ENCODE measurements at regions not wholly inside any gene's neighbourhood (a gene's known extent, or its start where the extent isn't known, plus 50 kb on each side); places are given as distances from the start of the nearest gene placed in this dataset.

GRCh38 chr12:92640691-92641090 lies 62.1 kb upstream of the PLEKHG7 start:
- intact Hi-C loops (cut with micrococcal nuclease), result no loop called here
- H3K4me3 ChIP-seq (replicated peaks in 1 of 2; ENCODE audit: low read depth in 1 of 2, low read length in 2 of 2), result no peak overlapping the region
- no peak for DNase-seq (ENCODE audit: low read depth, low spot score)
- ChIA-PET CTCF (no interaction called here), POLR2A (no interaction called here), RAD21 (ENCODE audit: low non-redundant PET in 1 of 2, low total read pairs in 2 of 2, uncharacterized antibody in 2 of 2, unreplicated experiment in 2 of 2) (no interaction called here)
- H3K9me2 ChIP-seq (ENCODE audit: insufficient read depth), result no peaks in the 10 kb centered on the region
- no peak overlapping the region for H3K4me2 ChIP-seq (ENCODE audit: low read length)
- H3K4me1 ChIP-seq (ENCODE audit: control insufficient read depth in 1 of 2, insufficient read depth in 2 of 2, low read length in 2 of 2), result no peaks in the 10 kb centered on the region
- no peaks in the 10 kb centered on the region for H3K36me3 ChIP-seq (ENCODE audit: control insufficient read depth in 1 of 2, insufficient read depth in 2 of 2, low read length in 2 of 2)
- no peak overlapping the region for H3K9ac ChIP-seq (ENCODE audit: low read length)
- H3K27me3 ChIP-seq (ENCODE audit: insufficient read depth, low read length), result no peaks in the 10 kb centered on the region
- no peak overlapping the region for H3K27ac ChIP-seq (ENCODE audit: low read depth, low read length)
- H2AFZ ChIP-seq (ENCODE audit: low read depth, low read length, poor library complexity, severe bottlenecking), result no peak overlapping the region
- no peak for ATAC-seq
- H4K20me1 ChIP-seq (ENCODE audit: insufficient read depth), result no peaks in the 10 kb centered on the region
- no peaks in the 10 kb centered on the region for H3K9me3 ChIP-seq (ENCODE audit: control insufficient read depth in 1 of 2, insufficient read depth in 1 of 2, low read depth in 1 of 2, low read length in 2 of 2)
- TF ChIP-seq ZNF274 (IDR thresholded peaks at IDR 0.05; ENCODE audit: low read depth, low read length) (no peak), ZBTB33 (IDR thresholded peaks at IDR 0.05; ENCODE audit: extremely low read depth, insufficient replicate concordance, low read length) (no peak), SIN3A (IDR thresholded peaks at IDR 0.05; ENCODE audit: low read depth) (no peak), SRF (IDR thresholded peaks at IDR 0.05; ENCODE audit: low read depth) (no peak), ATF3 (IDR thresholded peaks at IDR 0.05) (no peak), CEBPB (IDR thresholded peaks at IDR 0.05; ENCODE audit: low read depth) (no peak), POLR2AphosphoS5 (IDR thresholded peaks at IDR 0.05; ENCODE audit: low read depth, low read length) (no peak), EZH2 (IDR thresholded peaks at IDR 0.05) (no peak), ELF1 (IDR thresholded peaks at IDR 0.05; ENCODE audit: borderline replicate concordance, low read depth) (no peak), CBX3 (IDR thresholded peaks at IDR 0.05; ENCODE audit: low read depth) (no peak), SP1 (IDR thresholded peaks at IDR 0.05; ENCODE audit: low read depth) (no peak), YY1 (IDR thresholded peaks at IDR 0.05; ENCODE audit: extremely low read depth, insufficient replicate concordance, low read depth, low read length) (no peak)
- H3K79me2 ChIP-seq (ENCODE audit: insufficient read depth, low read length), result no peaks in the 10 kb centered on the region
- no TSS peak for BruUV-seq (replicated peaks)

All from HCT116 (cell line).